HL-60 (cell line): ENCODE measurements at regions not wholly inside any gene's neighbourhood (a gene's known extent, or its start where the extent isn't known, plus 50 kb on each side); places are given as distances from the start of the nearest gene placed in this dataset.

Source experiments
- CTCF ChIP-seq: IDR thresholded peaks from one replicate; pipeline ENCODE4 v1.5.1; 2011; ENCODE audit warnings: low read length, control low read depth, inconsistent platforms; ENCODE audit not compliant: insufficient read depth
- GABPA ChIP-seq: IDR thresholded peaks from 2 replicates; pipeline ENCODE4 v1.6.1; 2012; ENCODE audit warnings: low read depth

- TF ChIP-seq CTCF = no peak
- no peak for TF ChIP-seq GABPA
These were observed 188.7 kb downstream of the TM9SF2 start for GRCh38 chr13:99689955-99690354.
